Choroid plexus epithelial cell (primary cell): ENCODE measurements at regions not wholly inside any gene's neighbourhood (a gene's known extent, or its start where the extent isn't known, plus 50 kb on each side); places are given as distances from the start of the nearest gene placed in this dataset.

Source experiments
- DNase-seq: peaks from one replicate; pipeline ENCODE4 v3.0.0-alpha.2; 2010; ENCODE audit warnings: low read depth
- H3K4me3 ChIP-seq: 2 replicates; pipeline ENCODE4 v1.5.1; 2011; ENCODE audit warnings: low read depth, mild to moderate bottlenecking, control low read depth, low read length, moderate library complexity
- CTCF ChIP-seq: conservative IDR thresholded peaks from 2 replicates; pipeline ENCODE4 v1.5.1; 2011; ENCODE audit warnings: low read depth, mild to moderate bottlenecking, control low read depth, inconsistent platforms, low read length, moderate library complexity

GRCh38 chr12:107541001-107541705, 144.4 kb upstream of the PWP1 start:
- no peak for TF ChIP-seq CTCF
- no peak overlapping the region for H3K4me3 ChIP-seq
- DNase-seq = no peak

GRCh38 chr12:107543416-107543815, 142.2 kb upstream of the PWP1 start:
- H3K4me3 ChIP-seq = no peak overlapping the region
- TF ChIP-seq CTCF = no peak
- DNase-seq = no peak

- no peak for DNase-seq
- no peak overlapping the region for H3K4me3 ChIP-seq
- no peak for TF ChIP-seq CTCF
Observed at GRCh38 chr12:107543841-107544240, 141.8 kb upstream of the PWP1 start.

GRCh38 chr12:107544937-107545336, 140.7 kb upstream of the PWP1 start:
- DNase-seq = no peak
- no peak for TF ChIP-seq CTCF
- H3K4me3 ChIP-seq = no peak overlapping the region

GRCh38 chr12:107545737-107546353, 139.8 kb upstream of the PWP1 start:
- DNase-seq = peak; percentile 43
- H3K4me3 ChIP-seq = no peak overlapping the region
- TF ChIP-seq CTCF = no peak

- H3K4me3 ChIP-seq = no peak overlapping the region
- TF ChIP-seq CTCF = no peak
- no peak for DNase-seq
Observed at GRCh38 chr12:107547389-107547788, 138.2 kb upstream of the PWP1 start.
